IMR-90 (cell line): ENCODE measurements at regions not wholly inside any gene's neighbourhood (a gene's known extent, or its start where the extent isn't known, plus 50 kb on each side); places are given as distances from the start of the nearest gene placed in this dataset.

Source experiments
- CEBPB ChIP-seq: IDR thresholded peaks from 2 replicates; pipeline ENCODE4 v1.6.1; 2012; ENCODE audit warnings: low read depth, low read length, improper control_type of control experiment
- CHD1 ChIP-seq: IDR thresholded peaks from 2 replicates; pipeline ENCODE4 v1.6.1; 2012; ENCODE audit warnings: low read depth, low read length, improper control_type of control experiment
- FOS ChIP-seq: fragments of 150-350 bp; IDR thresholded peaks from 2 replicates; pipeline ENCODE4 v1.6.1; 2016; ENCODE audit warnings: low read depth, low read length
- MAZ ChIP-seq: IDR thresholded peaks from 2 replicates; pipeline ENCODE4 v1.6.1; 2012; ENCODE audit warnings: low read depth, mild to moderate bottlenecking, low read length, improper control_type of control experiment, moderate library complexity, borderline replicate concordance
- MXI1 ChIP-seq: IDR thresholded peaks from 2 replicates; pipeline ENCODE4 v1.6.1; 2012; ENCODE audit warnings: low read depth, mild to moderate bottlenecking, low read length, moderate library complexity, borderline replicate concordance
- NFE2L2 ChIP-seq: fragments of 150-350 bp; IDR thresholded peaks from 2 replicates; pipeline ENCODE4 v1.6.1; 2016; ENCODE audit warnings: low read depth, mild to moderate bottlenecking, low read length
- POLR2A ChIP-seq: IDR thresholded peaks from 2 replicates; pipeline ENCODE4 v1.6.1; 2012; ENCODE audit warnings: mild to moderate bottlenecking, low read depth, low read length
- RAD21 ChIP-seq: IDR thresholded peaks from 2 replicates; pipeline ENCODE4 v1.6.1; 2012; ENCODE audit warnings: low read length, improper control_type of control experiment
- RFX5 ChIP-seq: IDR thresholded peaks from 2 replicates; pipeline ENCODE4 v1.8.0; 2012; ENCODE audit warnings: low read depth, mild to moderate bottlenecking, low read length, moderate library complexity
- TF ChIP-seq, protein P1 (sequence below): conservative IDR thresholded peaks from 2 replicates; pipeline ENCODE4 v1.5.1; 2012; ENCODE audit warnings: mild to moderate bottlenecking, low read depth, low read length, improper control_type of control experiment
- TF ChIP-seq, protein P2 (sequence below): fragments of 150-350 bp; IDR thresholded peaks from 2 replicates; pipeline ENCODE4 v1.6.1; 2017; ENCODE audit warnings: mild to moderate bottlenecking, antibody characterized with exemption, low read length, low read depth

DNA sequence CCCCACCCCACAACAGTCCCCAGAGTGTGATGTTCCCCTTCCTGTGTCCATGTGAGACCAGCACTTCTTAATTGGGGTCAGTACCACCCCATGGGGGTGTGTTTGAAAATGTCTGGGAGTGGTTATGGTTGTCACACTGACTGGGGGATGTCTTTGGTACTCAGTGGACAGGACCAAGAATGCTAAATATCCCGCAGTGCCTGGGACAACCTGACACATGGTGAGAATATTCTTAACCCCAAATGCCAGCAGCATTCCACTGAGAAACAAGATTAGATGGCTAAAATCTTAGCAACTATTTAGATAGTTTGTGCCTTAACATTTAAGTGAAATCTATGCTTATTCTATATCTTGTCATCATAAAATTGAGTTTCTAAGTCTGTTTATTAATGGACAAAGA lies 177.5 kb upstream of the ZBED5 start:
- TF ChIP-seq, protein P1, sequence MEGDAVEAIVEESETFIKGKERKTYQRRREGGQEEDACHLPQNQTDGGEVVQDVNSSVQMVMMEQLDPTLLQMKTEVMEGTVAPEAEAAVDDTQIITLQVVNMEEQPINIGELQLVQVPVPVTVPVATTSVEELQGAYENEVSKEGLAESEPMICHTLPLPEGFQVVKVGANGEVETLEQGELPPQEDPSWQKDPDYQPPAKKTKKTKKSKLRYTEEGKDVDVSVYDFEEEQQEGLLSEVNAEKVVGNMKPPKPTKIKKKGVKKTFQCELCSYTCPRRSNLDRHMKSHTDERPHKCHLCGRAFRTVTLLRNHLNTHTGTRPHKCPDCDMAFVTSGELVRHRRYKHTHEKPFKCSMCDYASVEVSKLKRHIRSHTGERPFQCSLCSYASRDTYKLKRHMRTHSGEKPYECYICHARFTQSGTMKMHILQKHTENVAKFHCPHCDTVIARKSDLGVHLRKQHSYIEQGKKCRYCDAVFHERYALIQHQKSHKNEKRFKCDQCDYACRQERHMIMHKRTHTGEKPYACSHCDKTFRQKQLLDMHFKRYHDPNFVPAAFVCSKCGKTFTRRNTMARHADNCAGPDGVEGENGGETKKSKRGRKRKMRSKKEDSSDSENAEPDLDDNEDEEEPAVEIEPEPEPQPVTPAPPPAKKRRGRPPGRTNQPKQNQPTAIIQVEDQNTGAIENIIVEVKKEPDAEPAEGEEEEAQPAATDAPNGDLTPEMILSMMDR: no peak
- TF ChIP-seq RAD21 (no peak), MAZ (no peak), CEBPB (no peak), RFX5 (no peak), NFE2L2 (no peak), POLR2A (no peak), CHD1 (no peak), FOS (no peak), MXI1 (no peak)
- TF ChIP-seq, protein P2, sequence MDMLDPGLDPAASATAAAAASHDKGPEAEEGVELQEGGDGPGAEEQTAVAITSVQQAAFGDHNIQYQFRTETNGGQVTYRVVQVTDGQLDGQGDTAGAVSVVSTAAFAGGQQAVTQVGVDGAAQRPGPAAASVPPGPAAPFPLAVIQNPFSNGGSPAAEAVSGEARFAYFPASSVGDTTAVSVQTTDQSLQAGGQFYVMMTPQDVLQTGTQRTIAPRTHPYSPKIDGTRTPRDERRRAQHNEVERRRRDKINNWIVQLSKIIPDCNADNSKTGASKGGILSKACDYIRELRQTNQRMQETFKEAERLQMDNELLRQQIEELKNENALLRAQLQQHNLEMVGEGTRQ: no peak
